ENCODE measurements at regions not wholly inside any gene's neighbourhood (a gene's known extent, or its start where the extent isn't known, plus 50 kb on each side); places are given as distances from the start of the nearest gene placed in this dataset.

GRCh38 chr6:25171301-25171700, 107.9 kb upstream of the CARMIL1 start:
- no peak overlapping the region for H3K4me3 ChIP-seq
- TF ChIP-seq CTCF (IDR thresholded peaks at IDR 0.05) (no peak), POLR2AphosphoS5 (IDR thresholded peaks at IDR 0.05) (no peak), POLR2A (IDR thresholded peaks at IDR 0.05) (no peak)

GRCh38 chr6:25172819-25173218, 106.4 kb upstream of the CARMIL1 start:
- H3K9me3 ChIP-seq = no peaks in the 10 kb centered on the region
- H3K27ac ChIP-seq = peak overlapping the region; percentile 57 to 61
- H3K27me3 ChIP-seq = no peaks in the 10 kb centered on the region
- DNase-seq (ENCODE audit: low spot score in 2 of 2) = peak in 1 of 2 donors; percentile 37
- no peak overlapping the region for H3K4me3 ChIP-seq
- H3K4me1 ChIP-seq = no peaks in the 10 kb centered on the region
- H3K36me3 ChIP-seq = no peaks in the 10 kb centered on the region
- intact Hi-C loops (cut with DNase I; ENCODE audit: low total_unique reads) = no loop called here
- TF ChIP-seq POLR2A (IDR thresholded peaks at IDR 0.05) = no peak
- no peak for TF ChIP-seq CTCF (IDR thresholded peaks at IDR 0.05)
- no peak for TF ChIP-seq POLR2AphosphoS5 (IDR thresholded peaks at IDR 0.05)

More at GRCh38 chr6:25171301-25171700, 107.9 kb upstream of the CARMIL1 start:
- H3K27ac ChIP-seq = peak overlapping the region; percentile 36 to 70
- H3K9me3 ChIP-seq = no peaks in the 10 kb centered on the region
- H3K27me3 ChIP-seq = no peaks in the 10 kb centered on the region
- H3K36me3 ChIP-seq = no peaks in the 10 kb centered on the region
- H3K4me1 ChIP-seq = no peaks in the 10 kb centered on the region
- intact Hi-C loops (cut with DNase I; ENCODE audit: low total_unique reads) = no loop called here
- no peak for DNase-seq (ENCODE audit: low spot score in 2 of 2)

- intact Hi-C loops (cut with DNase I; ENCODE audit: low total_unique reads) = no loop called here
- Histone ChIP-seq H3K4me3 (no peak overlapping the region), H3K4me1 (no peaks in the 10 kb centered on the region), H3K36me3 (no peaks in the 10 kb centered on the region), H3K27ac (peak overlapping the region; percentile 57 to 61), H3K27me3 (no peaks in the 10 kb centered on the region), H3K9me3 (no peaks in the 10 kb centered on the region)
- TF ChIP-seq CTCF (IDR thresholded peaks at IDR 0.05) (no peak), POLR2A (IDR thresholded peaks at IDR 0.05) (no peak), POLR2AphosphoS5 (IDR thresholded peaks at IDR 0.05) (no peak)
- DNase-seq (ENCODE audit: low spot score in 2 of 2) = no peak
Measured at GRCh38 chr6:25173246-25173645, 105.9 kb upstream of the CARMIL1 start.

- Histone ChIP-seq H3K36me3 (no peaks in the 10 kb centered on the region), H3K9me3 (no peaks in the 10 kb centered on the region), H3K4me1 (no peaks in the 10 kb centered on the region), H3K27ac (peak overlapping the region; percentile 70 to 80), H3K4me3 (no peak overlapping the region), H3K27me3 (no peaks in the 10 kb centered on the region)
- TF ChIP-seq POLR2AphosphoS5 (IDR thresholded peaks at IDR 0.05) = no peak
- no peak for TF ChIP-seq POLR2A (IDR thresholded peaks at IDR 0.05)
- TF ChIP-seq CTCF (IDR thresholded peaks at IDR 0.05) = no peak
- intact Hi-C loops (cut with DNase I; ENCODE audit: low total_unique reads) = no loop called here
- DNase-seq (ENCODE audit: low spot score in 2 of 2) = no peak
Measured at GRCh38 chr6:25173951-25174474, 105.2 kb upstream of the CARMIL1 start.

GRCh38 chr6:25174678-25175077, 104.5 kb upstream of the CARMIL1 start:
- Histone ChIP-seq H3K27me3 (no peaks in the 10 kb centered on the region), H3K27ac (peak overlapping the region in 1 of 2 donors; percentile 70), H3K4me1 (no peaks in the 10 kb centered on the region), H3K9me3 (no peaks in the 10 kb centered on the region), H3K4me3 (no peak overlapping the region), H3K36me3 (no peaks in the 10 kb centered on the region)
- DNase-seq (ENCODE audit: low spot score in 2 of 2) = no peak
- TF ChIP-seq CTCF (IDR thresholded peaks at IDR 0.05) (no peak), POLR2AphosphoS5 (IDR thresholded peaks at IDR 0.05) (no peak), POLR2A (IDR thresholded peaks at IDR 0.05) (no peak)
- intact Hi-C loops (cut with DNase I; ENCODE audit: low total_unique reads) = no loop called here
